Mesodermal cell (in vitro differentiated cells): ENCODE measurements at regions not wholly inside any gene's neighbourhood (a gene's known extent, or its start where the extent isn't known, plus 50 kb on each side); places are given as distances from the start of the nearest gene placed in this dataset.

Source experiments
- H3K27ac ChIP-seq: 2 replicates; pipeline ENCODE4 v1.7.0; 2013; ENCODE audit warnings: mild to moderate bottlenecking, low read depth, low read length, moderate library complexity; ENCODE audit not compliant: severe bottlenecking
- H3K36me3 ChIP-seq: 2 replicates; pipeline ENCODE4 v1.7.1; 2013; ENCODE audit warnings: mild to moderate bottlenecking, low read length, moderate library complexity; ENCODE audit not compliant: control insufficient read depth, insufficient read depth
- H3K4me1 ChIP-seq: one replicate; pipeline ENCODE4 v1.7.1; 2013; ENCODE audit warnings: mild to moderate bottlenecking, low read length; ENCODE audit not compliant: insufficient read depth, control insufficient read depth, poor library complexity, severe bottlenecking
- H3K4me3 ChIP-seq: 2 replicates; pipeline ENCODE4 v1.7.0; 2013; ENCODE audit warnings: low read length, control low read depth, mild to moderate bottlenecking; ENCODE audit not compliant: insufficient read depth, poor library complexity, severe bottlenecking; ENCODE audit errors: extremely low read depth
- H3K9me3 ChIP-seq: 2 replicates; pipeline ENCODE4 v1.7.1; 2013; ENCODE audit warnings: mild to moderate bottlenecking, low read length, moderate library complexity; ENCODE audit not compliant: control insufficient read depth
- WGBS, 2 experiments: methylation state at CpG; one replicate each; pipeline ENCODE4 v1.1.5; 2013; ENCODE audit warnings: missing lambda C conversion rate in 2 of 2; ENCODE audit not compliant: insufficient coverage in 2 of 2; 5-methylcytosine and 5-hydroxymethylcytosine counted together

DNA sequence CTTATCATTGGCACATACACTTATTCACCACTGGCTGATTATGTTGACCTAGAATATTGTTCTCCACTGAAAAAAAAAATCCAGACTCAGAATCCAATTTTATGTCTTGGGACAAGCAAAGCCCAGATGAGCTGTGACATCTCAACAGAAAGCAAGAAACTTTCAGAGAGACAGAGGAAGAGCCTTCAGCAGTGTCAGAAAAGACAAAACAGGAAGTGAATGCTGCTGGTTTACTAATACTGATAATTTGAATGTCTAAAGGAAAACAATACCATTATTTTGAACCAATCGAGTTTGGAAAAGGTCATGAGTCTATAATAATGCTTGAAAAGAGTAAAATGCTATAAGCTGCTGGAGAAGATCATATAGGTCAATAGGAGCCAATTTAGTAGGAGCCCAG is 179.8 kb upstream of the RIMS1 start:
- 20 to 50% methylated on average over 1 of the region's 1 CpG for WGBS, 2 experiments
- Histone ChIP-seq H3K4me1 (no peaks in the 10 kb centered on the region), H3K27ac (no peak overlapping the region), H3K36me3 (no peaks in the 10 kb centered on the region), H3K4me3 (no peak overlapping the region), H3K9me3 (no peaks in the 10 kb centered on the region)

DNA sequence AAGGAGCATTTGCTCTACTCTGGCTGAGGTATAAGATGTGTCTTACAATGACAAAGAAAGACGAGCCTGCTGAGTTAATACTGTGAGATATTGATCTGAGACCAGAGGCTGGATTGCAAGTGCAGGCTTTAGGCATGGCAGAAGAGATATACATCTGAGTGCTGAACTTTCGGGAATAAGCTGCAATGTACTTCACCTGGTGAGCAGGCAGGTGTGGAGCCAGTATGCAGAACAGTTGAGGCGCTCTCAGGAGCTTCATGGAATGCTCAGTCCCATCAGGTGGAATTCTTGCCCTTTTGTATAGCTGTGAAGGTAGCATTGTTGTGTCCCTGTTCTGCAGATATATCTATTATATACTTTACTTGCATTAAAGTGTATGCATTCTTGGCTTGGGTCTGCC is 179.3 kb upstream of the RIMS1 start:
- WGBS, 2 experiments, result 91 to 97% methylated on average over 2 to 3 of the region's 3 CpGs
- H3K9me3 ChIP-seq, result no peaks in the 10 kb centered on the region
- H3K4me3 ChIP-seq, result no peak overlapping the region
- H3K27ac ChIP-seq, result no peak overlapping the region
- no peaks in the 10 kb centered on the region for H3K36me3 ChIP-seq
- H3K4me1 ChIP-seq, result no peaks in the 10 kb centered on the region

DNA sequence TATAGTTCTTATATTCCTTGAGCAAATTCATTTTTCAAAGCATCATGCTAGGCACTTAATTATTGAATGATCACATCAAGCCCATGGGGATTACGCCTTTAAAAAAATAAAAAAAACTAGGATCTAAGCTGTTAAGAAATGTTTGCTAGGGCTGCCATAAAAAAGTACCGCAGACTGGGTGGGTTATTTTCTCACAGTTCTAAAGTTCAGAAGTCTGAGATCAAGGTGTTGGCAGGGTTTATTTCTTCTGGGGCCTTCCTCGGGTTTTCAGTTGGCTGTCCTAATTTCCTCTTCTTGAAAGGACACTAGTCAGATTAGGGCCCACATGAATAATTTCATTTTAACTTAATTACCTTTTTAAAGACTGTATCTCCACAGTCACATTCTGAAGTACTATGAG is 165.6 kb upstream of the RIMS1 start:
- Histone ChIP-seq H3K27ac (no peak overlapping the region), H3K4me3 (no peak overlapping the region), H3K36me3 (no peaks in the 10 kb centered on the region), H3K9me3 (no peaks in the 10 kb centered on the region), H3K4me1 (no peaks in the 10 kb centered on the region)
- WGBS, 2 experiments, result 75 to 100% methylated on average over 1 to 2 of the region's 3 CpGs

DNA sequence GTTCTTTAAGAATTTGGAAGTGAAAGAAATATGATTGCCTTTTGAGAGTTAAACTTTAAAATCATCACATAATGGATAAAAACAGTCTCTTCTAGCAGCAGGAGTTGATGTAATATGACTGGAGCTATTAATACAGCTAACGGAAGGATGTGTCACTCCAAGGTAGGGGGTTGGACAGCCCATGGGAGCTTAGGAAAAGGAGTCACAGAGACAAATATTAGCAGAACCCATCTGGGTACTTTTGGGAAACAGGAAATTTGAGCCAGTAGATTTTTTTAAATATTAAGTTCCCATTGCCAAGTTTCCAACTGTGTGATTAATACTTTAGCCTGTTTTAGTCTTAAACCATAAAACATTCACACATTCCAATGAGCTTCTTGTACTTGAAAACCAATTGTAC is 164.7 kb upstream of the RIMS1 start:
- H3K4me1 ChIP-seq, result no peaks in the 10 kb centered on the region
- H3K36me3 ChIP-seq, result no peaks in the 10 kb centered on the region
- H3K9me3 ChIP-seq, result no peaks in the 10 kb centered on the region
- 100% methylated on average over 1 of the region's 1 CpG; no CpG with 5 or more reads in 1 of the 2 experiments for WGBS, 2 experiments
- H3K27ac ChIP-seq, result no peak overlapping the region
- H3K4me3 ChIP-seq, result no peak overlapping the region

DNA sequence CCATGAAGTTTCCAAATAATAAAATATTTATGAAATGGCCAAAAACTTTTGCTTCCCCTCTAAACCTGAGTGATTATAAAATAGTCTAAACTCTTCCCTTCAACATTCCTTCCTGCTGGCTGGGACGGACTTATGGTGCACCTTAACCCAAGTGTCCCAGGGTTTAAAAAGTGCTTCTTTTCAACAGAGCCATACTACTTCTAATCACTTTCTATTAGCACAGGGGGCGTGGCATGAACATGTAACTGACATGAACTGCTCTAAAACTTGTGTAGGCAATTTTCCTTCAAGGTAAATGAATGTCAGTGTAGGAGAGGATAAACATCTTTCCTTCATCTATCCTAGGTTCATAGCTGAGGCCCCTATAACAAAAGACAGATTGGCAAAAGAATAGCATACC is 163.6 kb upstream of the RIMS1 start:
- Histone ChIP-seq H3K27ac (no peak overlapping the region), H3K9me3 (no peaks in the 10 kb centered on the region), H3K4me3 (no peak overlapping the region), H3K4me1 (no peaks in the 10 kb centered on the region), H3K36me3 (no peaks in the 10 kb centered on the region)
- WGBS, 2 experiments, result 88% methylated on average over 1 of the region's 2 CpGs; no CpG with 5 or more reads in 1 of the 2 experiments

DNA sequence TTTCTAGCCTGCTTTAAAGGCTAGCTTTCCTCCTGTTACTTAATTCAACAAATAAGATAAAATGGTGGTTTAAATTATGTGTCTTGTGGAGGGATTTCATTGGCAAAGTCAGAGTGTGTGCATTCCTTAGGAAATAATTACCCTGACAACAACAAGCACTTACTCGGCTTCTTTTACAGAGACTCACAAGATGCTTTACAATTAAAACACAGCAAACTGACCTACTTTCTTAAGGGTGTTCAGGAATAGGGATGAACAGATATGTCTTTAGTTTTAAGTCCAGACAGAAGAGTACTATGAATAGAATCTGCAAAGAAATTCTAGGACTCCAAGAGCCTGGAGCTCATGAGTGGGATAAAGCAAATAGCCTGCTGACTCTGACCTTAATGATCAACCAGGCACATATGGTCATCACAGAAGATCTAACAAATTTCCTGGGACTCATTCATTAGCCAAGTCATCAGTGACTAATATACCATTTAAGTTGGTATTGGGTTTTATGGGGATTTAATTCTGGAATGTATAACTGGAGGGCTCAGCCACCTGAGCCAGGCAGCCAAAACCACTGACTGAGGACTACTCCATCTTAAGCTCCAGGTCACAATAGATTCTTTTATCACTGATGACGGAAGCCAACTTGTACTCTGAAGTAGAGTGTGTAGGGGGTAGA is 161.8 kb upstream of the RIMS1 start:
- WGBS, 2 experiments, result 100% methylated on average over 1 of the region's 2 CpGs; no CpG with 5 or more reads in 1 of the 2 experiments
- Histone ChIP-seq H3K4me1 (no peaks in the 10 kb centered on the region), H3K27ac (no peak overlapping the region)

DNA sequence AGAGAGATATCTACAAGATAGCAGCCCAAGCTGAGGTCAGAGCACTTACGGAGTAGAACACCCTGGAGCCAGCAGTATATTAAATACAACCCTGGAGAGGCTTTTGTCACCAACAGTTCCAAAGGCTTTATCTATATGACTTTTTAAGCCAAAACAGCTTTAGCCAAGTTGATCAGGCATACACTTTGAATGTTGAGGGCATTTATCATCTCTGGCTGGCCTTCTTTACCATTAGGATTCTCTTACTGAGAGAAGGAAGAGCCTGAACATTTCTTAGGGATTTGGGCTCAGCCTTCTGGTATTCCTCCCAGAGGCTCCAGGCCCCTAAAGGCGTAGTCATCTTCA is 161.3 kb upstream of the RIMS1 start:
- Histone ChIP-seq H3K9me3 (no peaks in the 10 kb centered on the region), H3K4me1 (no peaks in the 10 kb centered on the region), H3K36me3 (no peaks in the 10 kb centered on the region), H3K4me3 (no peak overlapping the region), H3K27ac (no peak overlapping the region)
- WGBS, 2 experiments, result 80% methylated on average over 1 of the region's 2 CpGs; no CpG with 5 or more reads in 1 of the 2 experiments

More for the DNA sequence above, 161.8 kb upstream of the RIMS1 start:
- H3K36me3 ChIP-seq, result no peaks in the 10 kb centered on the region
- no peak overlapping the region for H3K4me3 ChIP-seq
- no peaks in the 10 kb centered on the region for H3K9me3 ChIP-seq

DNA sequence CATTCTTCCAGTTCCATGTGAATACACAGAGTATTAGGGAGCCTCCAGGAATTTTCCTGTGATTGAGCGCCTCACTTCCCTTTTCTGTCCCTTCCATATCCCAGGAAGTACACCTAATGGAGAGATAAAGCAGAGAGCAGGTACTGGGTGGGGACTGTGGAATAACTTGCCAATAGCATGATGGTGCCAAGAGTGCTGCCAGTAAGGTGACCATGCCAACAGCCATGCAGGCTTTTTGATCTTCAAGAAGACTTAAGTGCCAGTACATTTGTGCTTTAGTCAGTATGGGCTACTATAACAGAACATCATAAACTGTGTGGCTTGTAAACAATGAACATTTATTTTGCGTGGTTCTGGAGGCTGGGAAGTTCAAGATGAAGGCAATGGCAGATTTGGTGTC is 160.2 kb upstream of the RIMS1 start:
- no CpG with 5 or more reads among the region's 2 CpGs for WGBS, 2 experiments
- Histone ChIP-seq H3K36me3 (no peaks in the 10 kb centered on the region), H3K4me3 (no peak overlapping the region), H3K27ac (no peak overlapping the region), H3K4me1 (no peaks in the 10 kb centered on the region), H3K9me3 (no peaks in the 10 kb centered on the region)

DNA sequence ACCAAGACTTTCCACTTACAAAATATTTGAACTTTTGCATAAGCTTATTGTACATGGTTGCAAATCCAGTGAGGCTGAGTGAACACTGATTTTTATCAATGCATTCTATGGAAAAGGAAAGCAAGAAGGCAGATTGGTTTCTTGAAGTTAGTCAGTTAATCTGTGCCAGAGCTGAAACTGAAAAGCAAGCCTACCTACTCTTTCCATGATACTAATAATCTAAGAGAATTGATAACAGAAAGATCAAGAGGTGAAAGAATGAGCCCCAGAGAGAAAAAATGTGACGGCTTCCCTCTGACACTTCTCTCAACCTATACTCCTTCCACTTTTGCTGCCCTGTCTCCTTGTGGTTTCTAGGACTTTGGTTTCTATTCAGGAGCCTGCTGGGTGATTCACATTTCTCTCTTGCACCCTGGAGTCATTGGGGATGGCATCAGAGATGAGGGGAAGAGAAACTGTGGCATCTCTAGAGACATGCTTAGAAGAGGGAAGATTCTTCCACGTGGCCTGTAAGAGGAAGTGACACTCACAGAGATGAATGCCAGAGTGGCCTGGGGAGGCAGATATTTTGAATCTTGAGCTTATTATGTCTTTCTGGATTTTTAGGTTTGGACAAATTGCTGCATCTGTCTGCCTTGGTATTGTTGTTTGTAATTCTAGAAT is 158.6 kb upstream of the RIMS1 start:
- WGBS, 2 experiments, result 25 to 62% methylated on average over 1 of the region's 2 CpGs
- no peaks in the 10 kb centered on the region for H3K36me3 ChIP-seq
- H3K4me3 ChIP-seq, result no peak overlapping the region
- no peak overlapping the region for H3K27ac ChIP-seq
- no peaks in the 10 kb centered on the region for H3K4me1 ChIP-seq
- no peaks in the 10 kb centered on the region for H3K9me3 ChIP-seq

DNA sequence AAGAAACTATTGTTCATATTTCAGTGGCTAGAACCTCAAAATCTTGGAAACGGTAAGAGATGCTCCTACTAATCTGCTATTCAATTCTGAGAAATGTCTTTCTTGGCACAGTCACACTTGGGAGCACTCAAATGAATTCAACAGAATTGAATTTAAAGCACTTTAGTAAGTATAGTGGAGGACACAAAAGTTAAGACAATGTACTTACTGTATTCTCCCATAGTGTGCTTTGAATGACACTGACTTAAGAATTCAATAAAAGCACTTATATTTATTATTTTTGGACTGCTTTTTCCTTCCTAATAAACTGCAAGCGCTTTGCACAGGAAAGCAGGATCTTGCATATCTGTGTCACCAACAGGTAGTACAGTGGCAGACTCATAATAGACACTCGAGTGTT is 156.1 kb upstream of the RIMS1 start:
- no peak overlapping the region for H3K4me3 ChIP-seq
- H3K9me3 ChIP-seq, result no peaks in the 10 kb centered on the region
- H3K27ac ChIP-seq, result no peak overlapping the region
- WGBS, 2 experiments, result 60 to 80% methylated on average over 1 of the region's 3 CpGs
- no peaks in the 10 kb centered on the region for H3K36me3 ChIP-seq
- H3K4me1 ChIP-seq, result no peaks in the 10 kb centered on the region
